DMS53 treated with DMSO at 0.1 percent for 48 hours (cell line): ENCODE measurements at regions not wholly inside any gene's neighbourhood (a gene's known extent, or its start where the extent isn't known, plus 50 kb on each side); places are given as distances from the start of the nearest gene placed in this dataset.

Source experiments
- DNase-seq: peaks from one replicate; lab custom pipeline; 2025; ENCODE audit not compliant: unreplicated experiment; lab: John Stamatoyannopoulos, UW

- no peak for DNase-seq
These were observed 550.9 kb upstream of the FAT3 start for GRCh38 chr11:91673705-91674104.

DNA sequence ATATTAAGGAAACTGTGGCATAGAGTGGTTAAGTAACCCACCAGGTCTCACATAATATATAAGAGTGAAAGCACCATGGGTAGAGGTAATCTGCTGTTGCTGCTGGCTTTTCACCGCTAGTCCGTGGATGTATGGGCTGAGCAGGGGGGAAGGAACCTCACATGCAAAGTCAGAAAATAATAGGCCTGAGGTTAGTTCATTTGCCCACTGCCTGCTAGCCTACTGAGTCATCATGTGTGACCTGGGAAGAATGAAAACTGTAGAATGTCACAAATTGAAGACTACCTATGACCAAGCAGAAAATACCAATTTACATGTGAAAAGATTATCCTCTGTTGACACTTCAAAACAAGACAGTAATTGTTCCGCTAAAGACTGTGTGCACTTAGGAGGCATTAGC is 560.1 kb upstream of the FAT3 start:
- peak; percentile 23 for DNase-seq

GRCh38 chr11:91660036-91660435 is 564.6 kb upstream of the FAT3 start:
- DNase-seq: no peak

- no peak for DNase-seq
These were observed 569.9 kb upstream of the FAT3 start for GRCh38 chr11:91654686-91655085.

GRCh38 chr11:91653079-91653754 is 571.4 kb upstream of the FAT3 start:
- no peak for DNase-seq

- DNase-seq: no peak
These were observed 573.8 kb upstream of the FAT3 start for GRCh38 chr11:91650802-91651201.

GRCh38 chr11:91641153-91641552 is 583.5 kb upstream of the FAT3 start:
- DNase-seq: no peak

- DNase-seq: no peak
These were observed 585.3 kb upstream of the FAT3 start for GRCh38 chr11:91639359-91639758.

DNA sequence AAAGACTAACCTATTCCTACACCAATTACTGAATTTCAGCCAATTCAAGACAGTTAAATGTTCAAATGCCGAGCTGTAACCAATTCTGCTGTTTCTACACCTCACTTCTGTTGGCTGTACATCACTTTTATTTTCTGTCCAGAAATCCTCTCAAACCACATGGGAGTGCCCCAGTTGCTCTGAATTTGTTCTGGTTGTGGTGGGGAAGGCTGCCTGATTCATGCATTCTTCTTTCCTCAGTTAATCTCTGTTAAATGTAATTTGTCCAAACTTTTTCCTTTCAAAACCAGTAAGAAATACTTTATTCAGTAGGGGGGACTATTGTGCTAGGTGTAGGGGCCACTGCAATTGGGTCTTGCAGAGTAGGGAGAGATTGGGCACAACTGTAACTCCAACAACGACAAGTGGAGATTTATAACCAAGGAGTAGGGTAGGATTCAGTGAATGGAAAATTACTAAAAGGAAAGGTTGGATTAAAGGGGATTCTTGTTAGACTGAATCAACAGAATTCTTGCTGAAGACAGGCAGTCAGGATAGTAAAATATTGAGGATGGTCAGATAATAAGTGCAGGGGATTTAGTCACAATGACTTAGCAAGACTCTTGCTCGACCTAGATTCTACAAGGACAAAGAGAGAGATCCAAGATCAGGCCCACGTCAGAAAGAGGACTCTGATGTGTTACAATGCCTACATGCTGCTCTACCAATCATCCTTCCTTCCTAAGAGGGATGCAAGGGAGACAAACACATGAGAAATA is 593.5 kb upstream of the FAT3 start:
- no peak for DNase-seq

DNA sequence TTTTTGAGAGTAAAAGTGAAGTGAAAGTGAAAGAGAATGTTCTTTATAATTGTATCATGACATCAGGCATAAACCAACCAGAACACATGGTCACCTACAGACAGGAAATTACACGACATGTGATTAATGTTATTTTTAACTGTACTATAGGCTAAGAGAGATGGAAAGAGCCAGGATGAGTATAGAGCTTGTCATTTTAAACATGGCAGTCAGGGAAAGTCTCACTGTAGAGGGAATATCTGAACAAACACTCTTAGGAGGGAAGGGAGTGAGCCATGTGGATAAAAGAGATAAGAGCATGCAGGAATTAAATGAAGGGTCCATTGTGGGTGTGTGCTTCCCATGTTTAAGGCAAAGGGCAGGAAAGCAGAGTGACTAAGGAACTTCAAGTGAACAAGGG is 599.1 kb upstream of the FAT3 start:
- no peak for DNase-seq

GRCh38 chr11:91624021-91624420 is 600.6 kb upstream of the FAT3 start:
- DNase-seq: no peak

GRCh38 chr11:91608677-91609076 is 615.9 kb upstream of the FAT3 start:
- DNase-seq: peak; percentile 56

GRCh38 chr11:91596111-91596510 is 628.5 kb upstream of the FAT3 start:
- DNase-seq: no peak

- no peak for DNase-seq
These were observed 633.6 kb upstream of the FAT3 start for GRCh38 chr11:91591021-91591420.

GRCh38 chr11:91587131-91587530 is 637.5 kb upstream of the FAT3 start:
- DNase-seq: no peak

DNA sequence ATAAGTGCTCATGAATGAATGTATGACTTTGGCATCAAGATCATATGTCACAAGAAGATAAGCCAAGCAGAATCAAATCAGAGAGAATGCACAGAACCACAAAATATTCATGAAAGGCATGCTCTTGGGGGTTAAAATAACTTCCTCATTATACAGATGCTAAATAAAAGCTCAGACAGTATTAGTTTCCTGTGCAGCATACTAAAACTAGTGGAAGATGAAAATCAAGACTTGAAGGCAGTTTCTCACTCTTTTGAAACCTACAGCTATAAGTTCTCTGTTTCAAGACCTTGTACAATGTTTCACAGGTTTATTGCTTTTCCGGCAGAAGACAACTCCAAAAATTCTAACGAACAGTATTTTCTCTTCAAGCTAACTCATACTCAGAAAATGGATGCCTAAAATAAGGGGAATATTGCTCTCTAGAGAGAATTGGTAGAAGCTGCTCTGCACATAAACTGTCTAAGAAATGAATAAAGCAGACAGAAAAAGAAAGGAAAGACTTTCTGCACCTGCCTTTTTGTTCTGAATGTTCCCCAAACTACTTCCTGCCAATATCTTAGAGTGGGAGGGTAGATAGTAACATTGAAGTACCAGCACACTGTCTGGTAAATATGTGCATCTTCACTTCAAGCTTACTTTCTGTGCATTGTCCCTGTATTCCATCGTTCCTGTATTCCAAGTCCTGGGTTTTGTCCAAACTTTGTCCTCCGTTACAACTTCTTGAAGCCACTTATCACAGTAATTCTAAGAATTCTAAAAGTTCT is 639.4 kb upstream of the FAT3 start:
- no peak for DNase-seq

DNA sequence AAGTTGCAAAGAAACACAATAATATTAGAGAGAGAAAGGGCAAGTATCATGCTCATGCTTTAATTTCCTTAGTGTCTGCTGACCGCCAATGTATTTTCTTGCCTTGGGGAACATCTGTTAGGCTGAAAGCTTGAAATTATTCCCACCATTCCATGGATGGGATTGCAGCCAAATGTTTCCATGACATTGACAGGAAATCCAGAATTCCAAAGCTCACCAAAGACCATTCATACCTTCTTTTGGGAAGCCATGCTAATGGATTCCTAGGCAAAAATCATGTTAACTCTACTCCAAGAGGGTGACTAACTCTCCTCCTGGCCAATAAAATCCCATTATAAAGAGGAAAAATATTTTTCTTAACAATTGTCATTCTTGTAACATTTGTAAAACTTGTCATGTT is 661.4 kb upstream of the FAT3 start:
- DNase-seq: no peak

- no peak for DNase-seq
These were observed 664.2 kb upstream of the FAT3 start for GRCh38 chr11:91560434-91560833.

DNA sequence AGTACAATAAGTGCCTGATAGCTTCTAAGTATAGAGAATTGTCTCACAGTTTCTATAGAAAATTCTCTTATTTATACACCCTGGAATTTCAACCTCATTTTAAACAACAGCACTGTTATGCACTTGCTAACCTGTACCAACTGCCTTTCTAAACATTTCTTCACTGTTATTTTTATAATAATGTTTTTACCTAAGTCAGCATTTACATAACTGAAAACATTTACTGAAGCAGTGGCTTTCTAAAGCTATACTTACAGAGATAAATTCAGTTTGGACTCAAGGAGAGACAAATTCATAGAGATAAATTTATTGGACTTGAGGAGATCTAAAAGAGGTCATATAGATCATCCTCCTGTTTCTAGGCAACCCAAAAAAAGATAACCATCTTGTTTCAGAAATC is 686.6 kb upstream of the FAT3 start:
- DNase-seq: no peak

GRCh38 chr11:91536366-91536765 is 688.3 kb upstream of the FAT3 start:
- DNase-seq: no peak

DNA sequence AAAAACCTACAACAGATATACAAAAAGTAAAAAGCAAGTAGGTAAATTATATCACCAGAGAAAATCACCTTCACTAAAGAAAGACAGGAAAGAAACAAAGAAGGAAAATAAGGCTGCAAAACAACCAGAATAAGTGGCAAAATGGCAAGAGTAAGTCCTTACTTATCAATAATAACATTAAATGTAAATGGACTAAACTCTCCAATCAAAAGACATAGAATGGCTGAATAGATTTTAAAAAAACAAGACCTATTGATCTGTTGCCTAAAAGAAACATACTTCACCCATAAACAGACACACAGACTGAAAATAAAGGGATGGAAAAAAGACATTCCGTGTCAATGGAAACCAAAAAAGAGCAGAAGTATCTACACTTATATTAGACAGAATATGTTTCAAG is 695.7 kb upstream of the FAT3 start:
- no peak for DNase-seq
